Lower leg skin (tissue), 3 donors: ENCODE measurements at regions not wholly inside any gene's neighbourhood (a gene's known extent, or its start where the extent isn't known, plus 50 kb on each side); places are given as distances from the start of the nearest gene placed in this dataset.

Experiments
- CTCF ChIP-seq, 3 donors: fragments of 450-650 bp; IDR thresholded peaks; one replicate each; pipeline ENCODE4 v1.5.1; 2016; ENCODE audit warnings: antibody characterized with exemption in 3 of 3, mild to moderate bottlenecking in 3 of 3, moderate library complexity in 2 of 3
- POLR2A ChIP-seq, 2 donors: fragments of 450-650 bp; IDR thresholded peaks; one replicate each; pipeline ENCODE4 v1.6.1; 2016 to 2017; ENCODE audit warnings: antibody characterized with exemption in 2 of 2, mild to moderate bottlenecking in 1 of 2, moderate library complexity in 1 of 2

GRCh38 chr13:80442609-80443008 lies 101.7 kb upstream of the SPRY2 start:
- no peak for TF ChIP-seq CTCF (IDR thresholded peaks at IDR 0.05)
- no peak for TF ChIP-seq POLR2A (IDR thresholded peaks at IDR 0.05)
